Ishikawa (cell line): ENCODE measurements at regions not wholly inside any gene's neighbourhood (a gene's known extent, or its start where the extent isn't known, plus 50 kb on each side); places are given as distances from the start of the nearest gene placed in this dataset.

Source experiments
- CEBPB ChIP-seq: IDR thresholded peaks from 2 replicates; pipeline ENCODE4 v1.6.1; 2012
- CREB1 ChIP-seq: IDR thresholded peaks from 2 replicates; pipeline ENCODE4 v1.6.1; 2012; ENCODE audit warnings: low read depth
- EGR1 ChIP-seq: IDR thresholded peaks from 2 replicates; pipeline ENCODE4 v1.6.1; 2012
- EP300 ChIP-seq: IDR thresholded peaks from 2 replicates; pipeline ENCODE4 v1.6.1; 2012; ENCODE audit warnings: borderline replicate concordance
- FOXM1 ChIP-seq: IDR thresholded peaks from 2 replicates; pipeline ENCODE4 v1.6.1; 2012; ENCODE audit warnings: low read depth, borderline replicate concordance
- NFIC ChIP-seq: IDR thresholded peaks from 2 replicates; pipeline ENCODE4 v1.6.1; 2012
- RAD21 ChIP-seq: IDR thresholded peaks from 2 replicates; pipeline ENCODE4 v1.6.1; 2012; ENCODE audit warnings: low read depth
- TAF1 ChIP-seq: IDR thresholded peaks from 2 replicates; pipeline ENCODE4 v1.6.1; 2012; ENCODE audit warnings: low read depth, mild to moderate bottlenecking
- TCF12 ChIP-seq: IDR thresholded peaks from 2 replicates; pipeline ENCODE4 v1.6.1; 2012; ENCODE audit warnings: low read depth
- TEAD4 ChIP-seq: IDR thresholded peaks from 2 replicates; pipeline ENCODE4 v1.6.1; 2012
- YY1 ChIP-seq: IDR thresholded peaks from 2 replicates; pipeline ENCODE4 v1.6.1; 2012; ENCODE audit warnings: low read depth
- ZBTB7A ChIP-seq: IDR thresholded peaks from 2 replicates; pipeline ENCODE4 v1.6.1; 2012; ENCODE audit warnings: low read depth
- TF ChIP-seq, protein P1 (sequence below): IDR thresholded peaks from 2 replicates; pipeline ENCODE4 v1.6.1; 2012
- TF ChIP-seq, protein P2 (sequence below): IDR thresholded peaks from 2 replicates; pipeline ENCODE4 v1.6.1; 2012
- TF ChIP-seq, protein P3 (sequence below): IDR thresholded peaks from 2 replicates; pipeline ENCODE4 v1.6.1; 2012; ENCODE audit warnings: low read depth, mild to moderate bottlenecking

DNA sequence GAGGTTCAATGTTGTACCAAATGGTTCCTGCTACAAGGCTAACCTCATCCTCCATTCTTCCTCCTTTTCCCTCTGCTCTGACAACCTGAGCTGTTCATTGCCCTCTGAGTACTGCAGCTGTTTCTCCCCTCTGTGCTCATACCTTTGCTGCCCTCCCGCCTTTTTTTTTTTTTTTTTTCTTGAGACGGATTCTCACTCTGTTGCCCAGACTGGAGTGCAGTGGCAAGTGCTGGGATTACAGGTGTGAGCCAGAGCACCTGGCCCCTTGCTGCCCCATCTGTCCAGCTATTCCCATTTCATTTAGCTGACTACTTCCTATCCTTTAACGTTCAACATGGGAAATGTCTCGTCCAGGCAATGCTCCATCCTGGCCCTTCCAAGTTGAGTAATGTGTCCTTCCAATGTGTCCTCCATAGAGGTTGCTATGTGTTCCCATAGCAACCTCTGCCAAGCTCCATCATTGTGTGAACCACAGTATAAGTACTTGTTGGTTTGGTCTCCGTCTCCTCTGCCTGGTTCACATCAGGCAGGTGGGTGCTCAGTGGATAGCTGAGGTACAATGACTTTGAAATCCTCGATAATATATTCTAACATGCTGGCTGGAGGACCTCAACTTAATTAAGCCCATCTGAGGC, 179.9 kb upstream of the ANKRD28 start:
- TF ChIP-seq CEBPB, result no peak
- TF ChIP-seq, protein P1, sequence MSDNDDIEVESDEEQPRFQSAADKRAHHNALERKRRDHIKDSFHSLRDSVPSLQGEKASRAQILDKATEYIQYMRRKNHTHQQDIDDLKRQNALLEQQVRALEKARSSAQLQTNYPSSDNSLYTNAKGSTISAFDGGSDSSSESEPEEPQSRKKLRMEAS, result no peak
- no peak for TF ChIP-seq EP300
- TF ChIP-seq, protein P2, sequence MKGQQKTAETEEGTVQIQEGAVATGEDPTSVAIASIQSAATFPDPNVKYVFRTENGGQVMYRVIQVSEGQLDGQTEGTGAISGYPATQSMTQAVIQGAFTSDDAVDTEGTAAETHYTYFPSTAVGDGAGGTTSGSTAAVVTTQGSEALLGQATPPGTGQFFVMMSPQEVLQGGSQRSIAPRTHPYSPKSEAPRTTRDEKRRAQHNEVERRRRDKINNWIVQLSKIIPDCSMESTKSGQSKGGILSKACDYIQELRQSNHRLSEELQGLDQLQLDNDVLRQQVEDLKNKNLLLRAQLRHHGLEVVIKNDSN, result no peak
- TF ChIP-seq YY1, result no peak
- no peak for TF ChIP-seq EGR1
- no peak for TF ChIP-seq CREB1
- no peak for TF ChIP-seq ZBTB7A
- no peak for TF ChIP-seq RAD21
- TF ChIP-seq FOXM1, result no peak
- no peak for TF ChIP-seq TAF1
- TF ChIP-seq, protein P3, sequence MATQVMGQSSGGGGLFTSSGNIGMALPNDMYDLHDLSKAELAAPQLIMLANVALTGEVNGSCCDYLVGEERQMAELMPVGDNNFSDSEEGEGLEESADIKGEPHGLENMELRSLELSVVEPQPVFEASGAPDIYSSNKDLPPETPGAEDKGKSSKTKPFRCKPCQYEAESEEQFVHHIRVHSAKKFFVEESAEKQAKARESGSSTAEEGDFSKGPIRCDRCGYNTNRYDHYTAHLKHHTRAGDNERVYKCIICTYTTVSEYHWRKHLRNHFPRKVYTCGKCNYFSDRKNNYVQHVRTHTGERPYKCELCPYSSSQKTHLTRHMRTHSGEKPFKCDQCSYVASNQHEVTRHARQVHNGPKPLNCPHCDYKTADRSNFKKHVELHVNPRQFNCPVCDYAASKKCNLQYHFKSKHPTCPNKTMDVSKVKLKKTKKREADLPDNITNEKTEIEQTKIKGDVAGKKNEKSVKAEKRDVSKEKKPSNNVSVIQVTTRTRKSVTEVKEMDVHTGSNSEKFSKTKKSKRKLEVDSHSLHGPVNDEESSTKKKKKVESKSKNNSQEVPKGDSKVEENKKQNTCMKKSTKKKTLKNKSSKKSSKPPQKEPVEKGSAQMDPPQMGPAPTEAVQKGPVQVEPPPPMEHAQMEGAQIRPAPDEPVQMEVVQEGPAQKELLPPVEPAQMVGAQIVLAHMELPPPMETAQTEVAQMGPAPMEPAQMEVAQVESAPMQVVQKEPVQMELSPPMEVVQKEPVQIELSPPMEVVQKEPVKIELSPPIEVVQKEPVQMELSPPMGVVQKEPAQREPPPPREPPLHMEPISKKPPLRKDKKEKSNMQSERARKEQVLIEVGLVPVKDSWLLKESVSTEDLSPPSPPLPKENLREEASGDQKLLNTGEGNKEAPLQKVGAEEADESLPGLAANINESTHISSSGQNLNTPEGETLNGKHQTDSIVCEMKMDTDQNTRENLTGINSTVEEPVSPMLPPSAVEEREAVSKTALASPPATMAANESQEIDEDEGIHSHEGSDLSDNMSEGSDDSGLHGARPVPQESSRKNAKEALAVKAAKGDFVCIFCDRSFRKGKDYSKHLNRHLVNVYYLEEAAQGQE, result no peak
- TF ChIP-seq TEAD4, result no peak
- TF ChIP-seq NFIC, result no peak
- no peak for TF ChIP-seq TCF12

DNA sequence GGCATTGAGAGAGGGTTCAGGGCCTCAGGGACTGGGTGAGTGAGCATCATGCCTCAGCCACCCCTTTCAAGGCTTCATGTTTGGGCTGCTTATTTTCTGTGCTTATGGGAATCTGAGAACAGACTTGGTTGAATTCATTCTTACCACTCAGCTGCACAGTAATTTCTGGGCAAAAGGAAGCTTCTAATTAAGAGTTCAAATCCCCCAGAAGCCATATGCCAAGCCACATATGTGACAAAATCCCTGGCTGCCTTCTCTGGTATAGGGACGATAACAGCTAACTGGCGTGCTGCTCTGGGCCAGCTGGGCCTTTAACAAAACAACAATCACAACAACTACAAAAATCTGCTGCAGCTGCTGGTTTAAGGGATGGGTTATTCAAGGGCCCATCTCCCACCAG, 181.0 kb upstream of the ANKRD28 start:
- TF ChIP-seq RAD21 (no peak), ZBTB7A (no peak), EGR1 (no peak), TCF12 (no peak), YY1 (no peak), TAF1 (no peak), CREB1 (no peak), NFIC (no peak), TEAD4 (no peak), FOXM1 (no peak)
- TF ChIP-seq, protein P1, result no peak
- TF ChIP-seq, protein P3, result no peak
- TF ChIP-seq, protein P2, result no peak

DNA sequence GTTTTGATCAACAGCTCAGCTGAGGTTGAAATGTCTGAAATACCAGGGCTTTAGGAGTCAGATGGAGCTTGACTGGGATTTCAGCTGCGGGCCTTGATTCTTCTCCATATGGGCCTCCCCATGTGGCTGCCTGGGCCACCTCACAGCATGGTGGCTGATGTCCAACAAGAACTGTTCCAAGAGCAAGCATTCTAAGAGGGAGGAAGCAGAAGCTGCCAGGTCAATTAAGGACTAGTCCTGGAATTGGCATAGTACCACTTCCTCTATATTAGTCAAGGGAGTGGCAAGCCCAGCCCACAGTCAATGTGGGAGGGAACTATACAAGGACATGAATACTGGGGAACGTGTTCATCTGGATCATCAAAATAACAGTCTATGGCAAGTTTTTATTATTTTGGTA, 181.7 kb upstream of the ANKRD28 start:
- TF ChIP-seq, protein P3, result no peak
- TF ChIP-seq, protein P1, result peak; percentile 72
- TF ChIP-seq RAD21, result 0 out of 2 replicates have a peak, but pooled peaks have one; percentile 13
- TF ChIP-seq NFIC, result peak; percentile 82
- TF ChIP-seq TCF12, result peak; percentile 54; the same call in 1 of the 2 replicates
- TF ChIP-seq YY1, result 0 out of 2 replicates have a peak, but pooled peaks have one; percentile 22
- no peak for TF ChIP-seq CEBPB
- no peak for TF ChIP-seq CREB1

DNA sequence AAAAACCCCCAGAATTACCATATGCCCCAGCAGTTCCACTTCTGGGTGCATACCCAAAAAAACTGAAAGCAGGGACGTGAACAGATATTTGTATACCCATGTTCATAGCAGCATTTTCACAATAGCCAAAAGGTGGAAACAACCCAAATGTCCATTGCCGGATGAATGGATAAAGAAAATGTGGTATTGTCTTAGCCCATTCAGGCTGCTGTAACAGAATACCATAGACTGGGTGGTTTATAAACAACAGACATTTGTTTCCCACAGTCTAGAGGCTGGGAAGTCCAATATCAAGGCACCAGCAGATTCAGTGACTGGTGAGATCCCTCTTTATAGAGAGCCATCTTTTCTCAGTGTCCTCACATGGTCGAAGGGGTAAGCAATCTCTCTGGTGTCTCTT, 182.1 kb upstream of the ANKRD28 start:
- TF ChIP-seq, protein P2, result no peak
- TF ChIP-seq NFIC (peak; percentile 5; the same call in 1 of the 2 replicates), ZBTB7A (no peak), EGR1 (no peak), FOXM1 (peak; percentile 58), EP300 (peak; percentile 76), TCF12 (peak; percentile 60; the same call in 1 of the 2 replicates)
- TF ChIP-seq, protein P3, result no peak
